Fibroblast of skin of right quadriceps (primary cell): ENCODE measurements at regions not wholly inside any gene's neighbourhood (a gene's known extent, or its start where the extent isn't known, plus 50 kb on each side); places are given as distances from the start of the nearest gene placed in this dataset.

ENCODE experiments used
- DNase-seq: peaks from one replicate; pipeline ENCODE4 v3.0.0-alpha.2; 2013

DNA sequence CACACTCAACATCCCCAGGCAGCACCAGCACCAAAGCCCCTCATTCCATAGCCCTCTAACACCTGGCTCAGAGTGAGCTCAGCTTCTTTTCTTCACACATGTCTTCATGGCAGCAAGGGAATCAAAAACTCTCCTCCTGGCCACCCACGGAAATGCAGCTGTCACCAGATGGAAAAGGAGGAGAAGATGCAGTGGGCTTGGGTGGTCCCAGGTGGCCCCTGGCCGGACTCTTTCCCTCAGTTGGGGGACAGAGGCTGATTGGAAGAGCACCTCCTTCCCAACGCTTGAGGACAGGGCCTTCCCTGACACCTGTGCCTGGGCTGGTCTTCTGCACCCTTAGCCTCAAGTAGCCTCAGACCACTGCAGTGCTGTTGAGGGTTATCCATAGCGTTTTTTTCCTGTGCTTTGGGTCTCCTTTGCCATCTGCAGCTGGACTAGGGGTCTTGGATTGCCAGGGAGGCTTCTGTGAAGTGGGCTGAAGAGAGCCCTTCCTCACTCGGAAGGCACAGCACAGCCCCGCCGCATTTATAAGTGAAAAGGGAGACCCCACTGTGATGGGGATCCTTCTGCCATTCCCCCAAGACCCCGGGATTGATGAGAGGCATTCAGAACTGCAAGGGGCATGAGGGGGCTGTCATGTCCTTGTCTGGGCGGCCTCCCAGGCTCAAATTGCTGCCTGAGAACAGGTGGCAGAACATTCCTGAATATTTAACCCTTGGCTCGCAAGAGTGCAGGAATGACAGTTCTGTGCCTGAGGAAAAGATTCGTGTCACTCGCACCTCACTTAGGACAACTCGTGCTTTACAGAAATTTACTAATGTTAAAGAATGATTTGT is 200.0 kb downstream of the AUH start:
- DNase-seq = no peak

DNA sequence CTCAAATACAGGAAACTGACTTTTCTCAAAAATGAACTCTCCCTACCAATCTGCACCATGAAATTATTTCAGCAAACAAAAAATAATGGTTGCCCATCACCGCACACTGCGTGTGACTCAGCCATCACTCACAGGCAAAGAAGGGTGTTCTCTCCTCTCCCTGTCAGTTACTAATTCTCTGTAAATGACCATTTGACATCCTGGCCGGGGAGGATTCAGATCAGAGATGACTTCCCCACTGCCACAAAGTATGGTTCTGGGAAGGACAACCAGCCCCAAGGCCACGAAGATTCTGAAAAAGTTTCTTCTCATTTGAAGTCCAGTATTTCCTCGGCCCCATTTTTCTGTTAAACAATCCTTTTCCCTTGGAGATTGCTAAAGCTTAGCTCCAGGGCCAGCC is 199.4 kb downstream of the AUH start:
- DNase-seq = peak; percentile 50

DNA sequence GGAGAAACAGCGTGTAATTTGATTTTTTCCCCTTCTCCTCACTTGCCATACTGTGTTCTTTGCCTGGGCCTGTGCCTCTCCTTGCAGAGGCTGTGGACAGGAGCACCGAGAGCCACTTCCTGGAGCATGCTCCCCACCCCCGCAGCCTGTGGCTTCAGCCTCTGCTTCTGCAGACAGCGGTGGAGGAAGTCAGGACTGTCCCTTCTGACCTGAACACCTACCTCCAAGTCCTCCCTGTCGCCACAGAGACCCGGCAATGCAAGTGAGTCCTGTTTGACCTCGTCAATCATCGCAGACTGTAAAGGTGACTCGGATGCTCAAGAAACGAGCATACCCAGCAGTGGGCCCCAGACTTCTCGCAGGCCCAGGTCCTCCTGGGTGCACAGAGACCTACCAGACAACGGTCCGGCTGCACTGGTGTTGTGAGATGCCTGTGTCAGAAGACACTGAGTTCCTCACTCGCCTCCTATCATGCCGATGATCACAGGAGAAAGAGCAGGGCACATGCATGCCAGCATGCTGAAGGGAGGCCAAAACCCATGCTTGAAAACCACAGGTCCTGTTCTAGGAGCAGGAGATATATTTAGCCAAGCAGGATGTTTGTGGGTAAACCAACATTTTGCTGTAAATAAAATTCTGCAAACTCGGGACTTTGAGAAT is 198.8 kb downstream of the AUH start:
- peak; percentile 31 for DNase-seq

DNA sequence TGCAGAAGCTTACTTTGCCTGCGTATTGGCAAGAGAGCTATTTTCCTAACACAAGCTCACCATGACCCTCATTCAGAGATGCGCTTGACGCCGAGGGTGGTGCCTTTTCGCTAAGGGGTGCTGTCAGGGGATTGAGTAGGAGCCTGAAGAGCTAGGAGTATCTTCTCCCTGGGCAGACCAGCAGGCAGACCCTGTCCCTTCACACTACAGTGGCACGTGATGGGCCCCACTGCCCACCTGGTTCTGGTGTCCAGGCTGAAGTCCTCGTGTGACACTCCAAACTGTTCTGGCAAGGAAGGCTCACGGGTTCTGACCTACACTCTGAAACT is 198.3 kb downstream of the AUH start:
- DNase-seq = no peak

DNA sequence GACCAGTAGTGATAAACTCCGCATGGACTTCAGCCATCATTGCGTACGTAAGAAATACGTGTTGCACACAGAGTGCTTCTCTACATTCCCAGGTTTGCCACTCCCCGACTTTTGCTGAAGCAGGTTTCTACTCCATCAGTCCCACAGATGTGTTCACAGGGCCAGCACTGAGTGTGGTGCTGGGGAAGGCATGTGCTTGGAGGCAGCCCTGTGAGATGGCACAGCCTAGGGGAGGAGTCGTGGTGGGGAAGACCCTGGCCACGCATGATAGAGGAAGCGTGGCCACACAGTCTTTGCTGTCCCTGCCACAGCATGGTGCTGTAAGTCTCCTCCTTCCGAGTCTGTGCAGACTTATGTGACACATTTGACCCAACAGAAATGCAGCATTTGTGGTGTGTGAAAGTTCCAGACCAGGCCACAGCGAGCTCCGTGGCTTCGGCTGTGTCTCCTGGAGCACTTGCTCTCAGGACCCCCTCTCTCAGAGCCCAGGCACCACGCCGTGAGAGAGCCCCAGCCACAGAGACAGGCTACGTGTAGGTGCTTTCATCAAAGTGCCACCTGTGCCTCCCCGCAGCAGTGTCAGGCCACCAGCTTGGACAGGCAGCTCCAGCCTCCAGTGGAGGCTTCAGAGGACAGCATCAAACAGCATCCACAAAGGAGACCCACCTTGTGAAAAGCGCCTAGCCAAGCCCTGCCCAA is 197.8 kb downstream of the AUH start:
- no peak for DNase-seq
